Stromal cell of bone marrow (primary cell): ENCODE measurements at regions not wholly inside any gene's neighbourhood (a gene's known extent, or its start where the extent isn't known, plus 50 kb on each side); places are given as distances from the start of the nearest gene placed in this dataset.

Experiments
- DNase-seq: peaks from one replicate; pipeline ENCODE4 v3.0.0-alpha.2; 2012; ENCODE audit warnings: low read depth

DNA sequence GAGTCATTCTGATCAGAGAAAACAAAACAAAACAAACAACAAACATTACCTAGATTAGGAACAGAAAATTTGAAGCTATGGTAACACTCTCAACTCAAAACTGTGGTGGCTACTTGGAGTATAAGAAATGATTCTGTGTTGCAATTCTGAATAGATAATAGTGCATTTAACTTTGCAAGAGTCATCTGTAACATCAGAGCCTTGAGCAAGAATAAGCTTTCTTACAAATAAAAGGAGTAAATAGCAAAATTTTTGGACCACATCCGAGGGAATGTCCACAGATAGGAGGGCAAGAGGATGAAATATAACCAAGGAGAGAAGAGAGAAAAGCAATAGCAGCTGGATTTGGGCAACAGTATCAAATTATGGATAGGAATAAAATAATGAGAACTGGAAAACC lies 1090.6 kb downstream of the SLC6A15 start:
- no peak for DNase-seq

DNA sequence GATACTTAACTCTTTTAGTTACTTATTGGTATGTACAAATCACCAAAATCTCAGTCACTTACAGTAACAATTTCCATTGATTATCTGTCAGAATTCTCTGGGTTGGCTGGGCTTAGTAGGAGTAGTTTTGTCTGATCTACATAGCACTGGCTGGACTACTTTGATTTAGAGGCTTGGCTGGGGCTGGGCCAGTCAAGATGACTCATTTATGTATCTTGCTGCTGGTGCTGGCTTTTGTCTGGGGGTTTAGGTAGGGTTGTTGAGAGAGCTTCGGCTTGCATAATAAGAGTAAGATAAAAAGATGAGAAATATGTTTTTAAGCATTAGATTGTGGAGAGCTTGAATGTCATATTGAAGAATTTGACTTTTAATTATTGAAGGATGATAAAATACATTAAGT lies 1093.7 kb downstream of the SLC6A15 start:
- no peak for DNase-seq

DNA sequence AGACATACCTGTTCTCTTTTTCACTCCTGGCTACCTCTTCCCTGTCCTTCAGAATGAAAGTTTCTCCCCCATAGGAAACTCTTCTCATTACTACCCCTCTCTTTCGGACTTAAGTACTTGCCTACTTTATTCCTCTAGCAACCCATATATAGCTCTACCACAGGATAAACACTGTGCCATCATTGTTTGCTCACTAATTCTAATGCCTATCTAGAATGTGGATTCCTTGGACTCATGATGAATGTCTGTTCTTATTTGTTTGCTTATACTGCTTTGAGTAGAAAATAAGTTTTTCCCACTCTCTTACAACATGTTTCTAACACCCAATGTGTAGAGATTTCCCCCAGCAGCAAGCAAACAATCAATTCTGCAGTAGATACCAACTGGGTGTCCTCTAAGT lies 1094.9 kb downstream of the SLC6A15 start:
- no peak for DNase-seq

DNA sequence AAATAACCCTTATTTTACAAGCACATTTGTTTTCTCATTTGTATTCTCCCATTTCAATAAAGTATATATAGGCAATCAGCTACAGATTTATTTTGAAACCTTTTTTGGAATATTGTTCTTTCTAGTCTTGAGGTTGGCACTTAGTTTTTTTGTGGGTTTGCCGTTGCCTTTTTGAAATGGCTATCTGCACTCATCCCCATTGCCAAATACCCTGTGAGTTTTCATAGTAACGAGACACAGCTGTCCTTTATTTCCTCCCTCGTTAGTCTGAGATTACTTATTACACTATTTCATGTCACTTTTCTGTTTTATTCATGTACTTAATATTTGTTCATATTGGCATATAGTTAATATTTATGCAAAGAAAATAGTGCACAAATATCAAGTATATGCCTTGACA lies 1104.0 kb downstream of the SLC6A15 start:
- no peak for DNase-seq

DNA sequence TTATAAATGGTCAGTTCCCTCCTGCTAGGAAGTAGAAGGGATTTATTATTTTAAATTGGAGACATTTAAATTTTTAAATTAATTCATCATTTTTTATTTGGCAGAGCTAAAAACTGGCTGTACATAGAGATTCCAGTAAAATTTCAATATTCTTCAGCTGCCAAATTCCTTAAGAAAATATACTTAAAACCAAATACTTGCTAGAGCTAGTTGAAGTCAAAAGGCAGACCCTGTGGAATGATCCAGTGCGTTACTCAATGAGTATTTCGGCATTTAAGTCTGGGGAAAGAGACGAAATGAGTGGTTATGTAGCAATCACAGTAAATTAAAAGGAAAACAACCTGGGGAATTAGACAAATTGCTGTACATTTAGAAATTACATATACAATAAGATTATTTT lies 1104.7 kb downstream of the SLC6A15 start:
- no peak for DNase-seq

DNA sequence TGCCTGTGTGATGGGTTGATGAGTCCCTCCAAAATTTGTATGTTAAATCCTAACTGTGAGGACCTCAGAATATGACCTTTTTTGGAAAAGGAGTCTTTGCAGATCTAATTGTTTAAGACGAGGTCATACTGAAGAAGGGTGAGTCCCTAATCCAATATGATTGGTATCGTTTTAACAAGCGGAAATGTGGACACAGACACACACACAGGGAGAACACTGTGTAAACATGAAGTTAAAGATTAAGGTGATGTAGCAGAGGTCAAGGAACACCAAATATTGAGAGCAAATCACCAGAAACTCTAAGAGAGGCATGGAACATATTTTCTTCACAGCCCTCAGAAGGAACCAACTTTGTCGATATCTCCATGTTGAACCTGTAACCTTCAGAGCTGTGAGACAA lies 1106.7 kb downstream of the SLC6A15 start:
- DNase-seq, result no peak

DNA sequence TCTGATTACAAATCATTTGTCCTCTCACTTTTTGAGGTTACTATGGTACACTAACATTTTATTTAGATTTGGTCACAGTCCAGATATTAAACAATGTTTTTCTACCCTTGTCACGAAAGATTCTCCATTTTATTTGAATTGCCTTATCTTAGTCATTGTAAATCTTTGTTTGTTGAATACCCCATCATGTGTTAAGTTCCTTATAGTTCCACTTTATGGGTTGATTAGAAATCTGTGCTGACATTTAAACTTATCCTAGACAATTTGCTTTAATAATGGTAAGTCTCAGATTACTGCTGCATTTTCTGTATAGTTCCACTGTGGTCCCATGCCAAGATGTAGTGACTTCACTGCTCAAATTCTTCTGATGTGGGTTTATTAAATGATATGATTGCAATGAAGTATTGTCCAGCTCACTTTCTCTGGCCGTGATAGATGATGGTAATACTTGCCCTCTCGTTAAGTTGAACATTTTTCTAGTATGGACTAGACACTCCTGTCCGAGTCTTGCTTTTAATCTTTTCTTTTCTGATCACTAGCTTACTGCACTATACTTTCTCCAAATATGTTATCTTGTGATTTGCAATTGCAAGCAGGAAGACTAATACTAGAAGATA lies 1107.3 kb downstream of the SLC6A15 start:
- DNase-seq, result no peak

DNA sequence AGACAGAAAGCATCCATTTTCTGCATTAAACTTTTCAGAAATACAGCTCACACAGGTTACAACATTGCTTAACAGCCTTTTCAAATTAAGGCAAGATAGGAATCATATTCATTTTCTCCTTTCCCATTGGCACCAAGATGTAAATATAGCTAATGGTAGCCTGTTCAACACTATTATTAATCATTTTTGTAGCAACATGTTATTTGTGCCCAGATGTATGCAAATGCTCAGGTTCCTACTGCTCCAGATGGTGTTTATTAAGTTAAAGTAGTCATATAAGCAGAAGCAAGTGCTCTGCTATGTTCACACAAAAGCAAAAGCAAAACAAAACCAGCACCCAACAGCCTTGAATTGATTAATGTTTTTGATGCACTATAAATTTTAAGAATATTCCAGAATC lies 1110.6 kb downstream of the SLC6A15 start:
- DNase-seq, result no peak

DNA sequence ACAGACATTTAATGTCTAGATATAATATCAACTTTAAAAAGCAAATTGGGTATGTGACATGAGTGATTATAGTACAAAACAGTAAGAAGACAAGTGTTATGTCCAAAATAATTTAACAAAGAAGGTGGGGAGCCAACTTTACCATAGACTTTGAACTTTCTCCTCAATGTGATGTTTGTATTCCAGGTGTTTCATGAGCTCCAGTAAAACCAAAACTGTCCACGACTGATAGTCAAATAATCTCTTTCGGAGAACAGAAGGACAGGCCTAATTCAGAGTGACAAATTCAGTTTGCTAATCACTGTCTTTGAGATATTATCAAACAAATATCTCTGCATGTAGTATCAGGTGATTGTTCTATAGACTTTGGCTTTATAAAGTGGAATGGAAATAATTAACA lies 1112.6 kb downstream of the SLC6A15 start:
- no peak for DNase-seq

DNA sequence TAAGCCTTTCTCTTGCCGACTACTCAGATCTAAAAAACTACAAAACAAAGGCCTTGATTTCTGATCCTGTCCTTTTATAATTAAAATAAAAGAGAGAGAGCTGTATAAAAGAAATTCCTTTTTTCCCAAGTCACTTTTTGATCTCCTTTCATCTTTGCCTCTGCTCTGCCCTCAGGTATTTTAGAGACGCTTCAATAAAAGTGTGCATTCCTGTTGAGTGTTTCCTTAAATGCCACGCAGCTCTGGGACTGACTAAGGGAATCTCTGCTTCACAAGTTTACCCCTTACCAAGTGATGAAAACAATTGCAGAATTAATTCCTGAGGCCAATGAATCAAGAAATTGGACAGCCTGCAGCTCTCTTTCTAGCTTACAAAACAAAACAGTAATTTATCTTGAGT lies 1109.8 kb downstream of the TMTC2 start:
- DNase-seq, result no peak

DNA sequence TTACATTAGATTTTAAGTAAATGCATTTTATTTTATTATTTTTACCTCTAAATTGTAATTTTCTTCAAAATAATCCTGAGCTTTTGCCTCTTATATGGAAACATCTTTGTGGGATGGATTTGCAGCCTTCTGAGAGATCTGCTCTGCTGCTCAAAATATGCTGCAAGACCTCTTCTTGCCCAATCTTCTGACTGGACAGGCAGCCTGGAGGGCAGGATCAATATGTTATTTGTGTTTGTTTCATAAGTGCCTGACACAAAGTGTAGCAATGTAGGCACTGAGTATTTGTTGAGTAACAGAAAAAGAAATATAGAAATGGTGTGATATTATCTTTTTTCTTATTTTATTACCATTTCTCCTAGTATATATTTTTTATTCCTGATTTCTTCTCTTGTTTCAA lies 1106.9 kb downstream of the TMTC2 start:
- no peak for DNase-seq

DNA sequence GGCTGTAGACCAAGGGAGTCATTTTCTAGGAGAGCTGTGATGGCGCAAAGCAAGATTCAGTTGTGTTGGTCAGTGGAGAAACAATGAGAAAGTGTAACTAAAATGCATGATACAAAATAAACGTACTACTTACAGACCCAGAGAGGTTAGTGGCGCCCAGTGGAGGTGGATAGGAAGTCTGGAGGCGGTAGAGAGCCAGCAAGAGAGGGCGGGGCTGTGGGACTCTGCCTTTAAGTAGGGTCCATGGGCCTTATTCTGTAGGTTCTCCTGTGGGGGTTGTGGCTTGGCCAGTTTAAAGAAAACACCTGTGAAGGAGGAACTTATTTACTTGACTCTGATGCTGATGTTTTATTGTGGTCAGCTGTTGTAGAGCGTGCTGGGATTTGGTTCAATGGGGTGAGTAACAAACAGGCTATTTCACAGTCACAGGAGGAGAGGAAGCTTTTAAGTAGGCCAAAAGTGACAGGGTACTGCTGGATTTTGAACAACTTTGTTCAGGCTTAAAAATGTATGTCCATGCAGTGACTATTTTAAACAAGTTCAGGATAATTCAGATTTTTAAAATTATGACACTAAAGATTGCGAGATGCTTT lies 1097.7 kb downstream of the TMTC2 start:
- DNase-seq, result no peak

DNA sequence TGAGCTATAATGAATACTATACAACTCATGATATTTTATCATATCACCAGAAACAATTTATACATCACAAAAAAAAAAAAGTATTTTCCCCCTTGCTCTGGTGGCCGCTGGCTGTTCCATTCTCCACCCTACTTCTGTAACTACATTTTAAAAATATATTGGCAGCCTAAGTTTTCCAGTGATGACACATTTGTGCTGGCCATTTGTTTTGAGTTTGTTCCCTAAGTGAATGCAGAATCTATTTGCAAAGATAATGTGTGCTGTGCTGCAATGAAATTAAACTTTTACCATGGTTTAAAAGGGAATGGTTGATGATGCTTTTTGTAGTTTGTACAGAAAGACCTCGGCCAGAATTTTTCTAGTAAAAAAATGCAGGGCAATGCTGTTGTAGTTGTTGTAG lies 1092.8 kb downstream of the TMTC2 start:
- no peak for DNase-seq

DNA sequence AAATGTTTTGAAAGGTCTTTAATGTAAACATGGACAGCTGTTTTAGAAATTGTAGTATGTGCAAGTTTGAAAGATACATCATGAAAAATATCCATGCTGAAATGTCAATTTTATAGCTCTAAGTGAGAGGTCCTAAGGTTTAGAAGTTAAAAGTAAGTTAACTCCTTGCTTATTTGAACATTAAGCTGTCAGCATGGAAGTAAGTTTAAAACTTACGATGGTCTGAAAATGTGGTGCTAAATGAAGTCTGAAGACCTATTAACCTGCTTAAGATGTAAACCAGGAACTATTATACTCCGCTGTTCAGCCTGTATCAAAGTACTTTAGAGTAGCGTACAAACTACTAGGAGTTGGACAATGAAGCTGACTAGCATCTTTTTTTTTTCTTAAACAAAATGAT lies 1082.4 kb downstream of the TMTC2 start:
- DNase-seq, result no peak

DNA sequence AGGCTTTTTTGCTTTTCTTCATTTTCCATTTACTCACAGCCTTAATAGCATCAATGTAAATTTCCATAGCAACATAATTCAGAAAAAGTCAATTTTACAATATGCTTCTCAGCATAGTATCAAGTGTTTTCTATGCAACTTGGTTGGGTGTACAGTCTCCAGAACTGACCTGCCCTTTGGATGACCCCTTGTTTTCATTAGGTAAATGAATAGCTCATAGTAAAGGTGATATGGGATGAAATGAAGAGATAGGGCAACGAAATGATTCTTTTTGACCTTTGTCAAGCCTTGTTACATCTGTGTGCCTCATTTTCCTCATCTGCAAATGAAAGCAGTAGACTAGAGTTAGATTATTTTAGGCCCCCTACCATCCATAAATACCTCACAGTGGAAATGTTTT lies 1081.0 kb downstream of the TMTC2 start:
- DNase-seq, result no peak

DNA sequence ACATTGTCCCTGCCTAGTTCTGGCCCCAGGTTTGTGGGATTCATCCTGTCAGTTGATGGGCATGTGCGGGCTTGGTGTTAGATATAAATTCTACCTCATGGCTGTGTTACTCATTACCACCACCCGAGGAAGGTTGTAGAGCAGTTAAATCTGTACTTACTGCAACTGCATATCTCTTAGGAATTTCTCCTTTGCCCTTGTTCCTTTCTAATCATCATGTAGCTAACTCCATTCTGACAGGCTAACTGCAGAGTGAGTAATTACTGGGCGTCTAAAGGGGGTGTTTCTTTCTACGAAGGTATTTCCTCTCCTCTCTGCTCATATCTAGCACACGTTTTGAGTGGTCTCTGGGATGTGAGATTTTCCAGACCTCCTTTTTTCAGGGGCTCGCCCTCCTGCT lies 1076.7 kb downstream of the TMTC2 start:
- no peak for DNase-seq

DNA sequence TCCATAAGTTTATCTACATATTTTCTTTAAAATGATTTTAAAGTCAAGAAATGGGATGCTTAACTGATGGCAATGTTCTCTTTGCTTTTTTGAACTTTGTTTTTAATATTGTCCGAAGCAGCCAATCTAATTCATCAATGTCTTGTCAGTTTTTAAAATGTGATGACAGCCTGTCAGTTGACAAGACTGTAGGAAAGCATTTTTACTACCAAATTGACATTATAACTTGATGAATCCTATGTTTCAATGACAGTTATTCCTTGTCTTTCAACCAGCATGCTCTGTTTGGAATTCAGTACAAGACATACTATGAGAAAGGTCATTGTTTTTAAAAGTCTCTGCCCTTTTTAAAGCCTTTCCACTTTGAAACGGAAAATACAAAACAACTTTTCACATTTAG lies 1073.2 kb downstream of the TMTC2 start:
- DNase-seq, result no peak

DNA sequence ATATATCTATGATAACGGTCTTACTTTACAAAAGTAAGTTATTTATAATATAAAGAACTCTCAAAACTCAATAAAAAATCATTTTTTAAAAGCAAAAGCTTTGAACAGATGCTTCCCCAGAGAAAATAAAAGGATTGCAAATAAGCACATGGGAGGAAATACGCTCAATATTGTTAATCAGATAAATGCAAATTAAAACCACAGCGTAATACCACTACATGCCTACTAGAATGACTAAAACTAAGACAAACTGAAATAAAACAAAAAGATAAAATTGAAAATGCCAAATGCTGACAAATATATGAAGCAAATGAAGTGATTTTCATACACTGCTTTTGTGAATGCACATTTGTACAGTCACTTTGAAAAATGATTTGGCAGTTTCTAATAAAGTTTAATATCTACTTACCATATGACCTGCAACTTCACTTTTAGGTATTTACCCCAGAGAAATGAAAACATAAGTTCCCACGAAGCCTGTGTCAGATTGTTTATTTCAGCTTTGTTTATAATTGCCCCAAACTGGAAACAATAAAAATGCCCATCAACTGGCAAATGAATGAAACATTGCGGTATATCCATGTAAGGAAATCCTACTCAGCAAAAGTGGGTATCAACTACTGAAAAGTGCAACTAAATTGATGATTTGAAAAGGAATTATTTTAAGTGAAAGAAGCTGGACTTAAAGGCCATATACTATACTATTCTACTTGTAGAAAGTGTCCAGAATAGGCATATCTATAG lies 1072.4 kb downstream of the TMTC2 start:
- no peak for DNase-seq

DNA sequence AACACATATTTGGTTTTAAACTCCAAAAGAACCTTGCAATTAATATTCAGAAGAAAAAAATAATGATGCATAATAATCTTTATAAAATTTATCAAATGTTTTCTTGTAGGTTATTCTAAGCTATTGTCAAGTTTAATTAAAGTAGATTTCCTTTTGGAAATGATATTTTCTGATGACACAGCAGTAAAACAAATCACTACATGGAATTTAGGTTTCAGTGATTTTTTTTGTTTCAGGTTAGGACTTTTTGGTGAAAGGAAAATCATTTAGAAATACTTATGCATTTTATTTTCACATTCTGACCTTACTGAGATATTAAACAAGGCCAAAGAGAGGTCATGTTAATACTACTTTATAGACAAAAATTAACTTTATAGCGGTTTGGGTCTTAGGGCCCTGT lies 1067.2 kb downstream of the TMTC2 start:
- no peak for DNase-seq

DNA sequence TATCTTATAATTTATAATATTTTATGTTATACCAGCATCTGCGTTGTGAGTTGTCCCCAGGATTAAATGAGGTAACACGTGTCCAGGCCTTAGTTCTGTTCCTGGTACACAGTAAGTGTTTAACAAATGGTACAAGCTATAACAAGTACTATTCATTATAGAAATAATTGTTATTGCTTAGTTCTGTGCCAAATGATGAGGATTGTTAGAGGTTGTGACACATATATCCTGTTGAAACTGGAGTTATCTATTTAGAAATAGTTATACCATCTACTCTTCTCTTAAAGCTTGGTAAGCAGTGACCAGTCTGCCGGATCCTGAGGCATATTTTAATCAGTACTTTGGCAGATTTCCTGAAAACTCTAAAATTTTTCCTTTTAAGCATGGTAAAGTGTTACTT lies 1066.5 kb downstream of the TMTC2 start:
- DNase-seq, result no peak

DNA sequence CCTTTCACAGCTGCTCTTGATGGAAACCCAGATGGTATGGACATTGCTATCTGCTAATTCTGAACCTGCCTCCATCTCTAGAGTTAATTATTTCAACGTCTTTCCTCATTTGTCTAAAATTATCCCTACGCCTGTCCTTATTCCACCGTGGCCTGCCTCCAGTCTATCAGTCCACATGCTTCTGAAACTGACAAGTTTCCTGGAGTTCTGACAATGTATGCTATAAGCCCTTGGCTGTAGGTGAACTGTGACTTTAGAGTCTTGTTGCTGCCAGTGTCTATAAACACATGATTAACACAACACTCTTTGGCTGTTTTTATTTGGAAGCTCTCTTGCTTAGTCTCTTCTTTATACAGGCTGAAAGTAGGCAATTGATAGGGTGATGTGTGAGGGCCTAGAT lies 1052.9 kb downstream of the TMTC2 start:
- DNase-seq, result no peak

DNA sequence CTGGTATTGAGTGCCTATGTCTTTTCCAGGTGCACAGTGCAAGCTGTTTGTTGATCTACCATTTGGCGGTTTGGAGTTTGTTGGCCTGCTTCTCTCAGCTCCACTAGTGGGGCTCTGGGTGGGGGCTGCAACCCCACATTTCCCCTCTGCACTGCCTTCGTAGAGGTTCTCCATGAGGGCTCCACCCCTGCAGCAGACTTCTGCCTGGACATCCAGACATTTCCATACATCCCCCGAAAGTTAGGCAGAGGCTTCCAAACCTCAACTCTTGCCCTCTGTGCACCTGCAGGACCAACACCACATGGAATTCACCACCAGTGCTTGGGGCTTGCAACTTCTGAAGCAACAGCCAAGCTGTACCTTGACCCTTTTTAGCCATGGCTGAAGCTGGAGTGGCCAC lies 1024.1 kb downstream of the TMTC2 start:
- DNase-seq, result no peak

DNA sequence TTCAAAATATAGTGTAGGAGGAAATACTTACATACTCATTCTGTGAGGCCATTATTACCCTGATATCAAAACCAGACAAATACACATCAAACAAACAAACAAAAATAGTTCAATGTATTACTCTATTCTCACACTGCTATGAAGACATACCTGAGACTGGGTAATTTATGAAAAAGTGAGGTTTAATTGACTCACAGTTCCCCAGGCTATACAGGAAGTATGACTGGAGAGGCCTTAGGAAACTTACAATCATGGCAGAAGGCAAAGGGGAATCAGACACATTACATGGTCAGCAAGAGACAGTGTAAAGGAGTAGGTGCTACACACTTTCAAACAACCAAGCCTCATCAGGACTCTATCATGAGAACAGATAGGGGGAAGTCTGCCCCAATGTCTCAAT lies 1023.2 kb downstream of the TMTC2 start:
- DNase-seq, result no peak

DNA sequence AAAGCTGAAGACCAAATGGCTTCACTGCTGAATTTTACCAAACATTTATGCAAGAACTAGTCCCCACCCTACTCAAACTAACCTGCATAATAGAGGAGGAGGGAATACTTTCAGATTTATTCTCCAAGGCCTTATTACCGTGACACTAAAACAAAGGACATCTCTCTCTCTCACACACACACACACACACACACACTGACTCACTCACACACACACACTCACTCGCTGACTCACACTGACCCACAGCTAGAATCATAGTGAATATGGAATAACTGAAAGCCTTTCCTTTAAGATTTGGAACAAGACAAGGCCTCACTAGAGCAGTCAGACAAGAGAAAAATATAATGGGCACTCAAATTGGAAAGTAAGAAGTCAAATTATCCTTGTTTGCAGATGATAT lies 1014.1 kb downstream of the TMTC2 start:
- no peak for DNase-seq
